Sigmoid colon (tissue), 4 donors: ENCODE measurements at regions not wholly inside any gene's neighbourhood (a gene's known extent, or its start where the extent isn't known, plus 50 kb on each side); places are given as distances from the start of the nearest gene placed in this dataset.
"Not testable (repeated sequence)": the region's sequence is repeated elsewhere in the genome, so short reads cannot be mapped to it uniquely, and the experiment has no call there.

ENCODE experiments used
- POLR2A ChIP-seq, 2 donors: fragments of 450-650 bp; IDR thresholded peaks; one replicate each; pipeline ENCODE4 v1.6.1; 2016; ENCODE audit warnings: antibody characterized with exemption in 2 of 2, mild to moderate bottlenecking in 2 of 2, moderate library complexity in 2 of 2
- POLR2AphosphoS5 ChIP-seq, 4 donors: sonication (generic); formaldehyde crosslinking; IDR thresholded peaks; one replicate each; pipeline ENCODE4 v1.6.1; 2017; ENCODE audit warnings: antibody characterized with exemption in 4 of 4
- TF ChIP-seq, protein P1 (sequence below), 4 experiments: fragments of 450-650 bp in 3 of 4; fragments of 200-600 bp in 1 of 4; IDR thresholded peaks; one replicate each; pipeline ENCODE4 v1.5.1; 2016 to 2019; ENCODE audit warnings: antibody characterized with exemption in 4 of 4, mild to moderate bottlenecking in 3 of 4, moderate library complexity in 2 of 4

DNA sequence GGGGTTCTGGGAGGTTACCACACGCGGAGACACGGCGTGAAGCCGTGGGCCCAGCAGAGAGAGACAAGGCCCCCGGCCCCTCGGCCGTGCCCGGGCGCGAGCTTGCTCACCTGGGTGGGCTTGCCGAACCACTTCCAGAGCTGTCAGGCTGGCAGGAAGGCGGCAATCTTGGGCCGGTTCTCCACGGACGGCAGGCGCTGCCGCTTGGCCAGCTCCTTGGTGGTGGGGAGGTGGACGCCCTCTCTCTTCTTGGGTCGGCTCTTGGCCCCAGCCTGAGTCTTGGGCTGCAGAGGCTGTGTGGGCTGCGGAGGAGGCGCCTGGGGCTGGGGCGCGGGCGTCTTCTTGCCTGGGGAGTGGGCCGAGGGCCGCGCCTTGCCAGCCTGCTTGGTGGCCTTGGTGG, 426.5 kb upstream of the ZNF722 start:
- not testable (repeated sequence) for TF ChIP-seq POLR2A, POLR2AphosphoS5 (IDR thresholded peaks at IDR 0.05)
- TF ChIP-seq, protein P1, sequence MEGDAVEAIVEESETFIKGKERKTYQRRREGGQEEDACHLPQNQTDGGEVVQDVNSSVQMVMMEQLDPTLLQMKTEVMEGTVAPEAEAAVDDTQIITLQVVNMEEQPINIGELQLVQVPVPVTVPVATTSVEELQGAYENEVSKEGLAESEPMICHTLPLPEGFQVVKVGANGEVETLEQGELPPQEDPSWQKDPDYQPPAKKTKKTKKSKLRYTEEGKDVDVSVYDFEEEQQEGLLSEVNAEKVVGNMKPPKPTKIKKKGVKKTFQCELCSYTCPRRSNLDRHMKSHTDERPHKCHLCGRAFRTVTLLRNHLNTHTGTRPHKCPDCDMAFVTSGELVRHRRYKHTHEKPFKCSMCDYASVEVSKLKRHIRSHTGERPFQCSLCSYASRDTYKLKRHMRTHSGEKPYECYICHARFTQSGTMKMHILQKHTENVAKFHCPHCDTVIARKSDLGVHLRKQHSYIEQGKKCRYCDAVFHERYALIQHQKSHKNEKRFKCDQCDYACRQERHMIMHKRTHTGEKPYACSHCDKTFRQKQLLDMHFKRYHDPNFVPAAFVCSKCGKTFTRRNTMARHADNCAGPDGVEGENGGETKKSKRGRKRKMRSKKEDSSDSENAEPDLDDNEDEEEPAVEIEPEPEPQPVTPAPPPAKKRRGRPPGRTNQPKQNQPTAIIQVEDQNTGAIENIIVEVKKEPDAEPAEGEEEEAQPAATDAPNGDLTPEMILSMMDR (IDR thresholded peaks at IDR 0.05): not testable (repeated sequence)
